ENCODE measurements at regions not wholly inside any gene's neighbourhood (a gene's known extent, or its start where the extent isn't known, plus 50 kb on each side); places are given as distances from the start of the nearest gene placed in this dataset.

DNA sequence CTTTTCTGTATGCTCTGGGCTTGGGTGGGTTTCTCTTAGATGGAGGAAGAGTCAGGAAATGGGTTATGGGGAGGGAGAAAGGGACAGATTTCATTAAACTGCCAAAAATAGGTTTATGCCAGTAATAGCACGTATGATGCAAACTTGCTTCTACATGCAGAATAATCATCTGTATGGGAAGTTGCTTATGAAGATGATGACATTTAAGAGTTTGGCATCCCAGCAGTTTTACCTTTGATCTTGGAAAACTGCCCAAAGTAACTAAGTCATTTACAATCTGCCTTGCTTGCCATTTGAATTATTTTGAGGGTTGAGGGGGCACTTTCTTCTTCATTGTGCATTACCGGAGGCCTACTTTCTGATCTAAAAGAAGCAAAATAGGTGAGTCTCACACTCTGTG, 282.9 kb upstream of the ANKRD55 start:
- TF ChIP-seq, protein P1, sequence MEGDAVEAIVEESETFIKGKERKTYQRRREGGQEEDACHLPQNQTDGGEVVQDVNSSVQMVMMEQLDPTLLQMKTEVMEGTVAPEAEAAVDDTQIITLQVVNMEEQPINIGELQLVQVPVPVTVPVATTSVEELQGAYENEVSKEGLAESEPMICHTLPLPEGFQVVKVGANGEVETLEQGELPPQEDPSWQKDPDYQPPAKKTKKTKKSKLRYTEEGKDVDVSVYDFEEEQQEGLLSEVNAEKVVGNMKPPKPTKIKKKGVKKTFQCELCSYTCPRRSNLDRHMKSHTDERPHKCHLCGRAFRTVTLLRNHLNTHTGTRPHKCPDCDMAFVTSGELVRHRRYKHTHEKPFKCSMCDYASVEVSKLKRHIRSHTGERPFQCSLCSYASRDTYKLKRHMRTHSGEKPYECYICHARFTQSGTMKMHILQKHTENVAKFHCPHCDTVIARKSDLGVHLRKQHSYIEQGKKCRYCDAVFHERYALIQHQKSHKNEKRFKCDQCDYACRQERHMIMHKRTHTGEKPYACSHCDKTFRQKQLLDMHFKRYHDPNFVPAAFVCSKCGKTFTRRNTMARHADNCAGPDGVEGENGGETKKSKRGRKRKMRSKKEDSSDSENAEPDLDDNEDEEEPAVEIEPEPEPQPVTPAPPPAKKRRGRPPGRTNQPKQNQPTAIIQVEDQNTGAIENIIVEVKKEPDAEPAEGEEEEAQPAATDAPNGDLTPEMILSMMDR (conservative IDR thresholded peaks at IDR 0.05) = no peak
- TF ChIP-seq EZH2 (IDR thresholded peaks at IDR 0.05; ENCODE audit: low read depth) = no peak

Measured in PC-9 (cell line).